Bronchial epithelial cell (primary cell): ENCODE measurements at regions not wholly inside any gene's neighbourhood (a gene's known extent, or its start where the extent isn't known, plus 50 kb on each side); places are given as distances from the start of the nearest gene placed in this dataset.

Experiments
- DNase-seq: peaks from one replicate; pipeline ENCODE4 v3.0.0-alpha.2; 2010; ENCODE audit warnings: low read depth
- FAIRE-seq: peaks from 2 replicates; lab custom pipeline; 2011; peaks lifted over from hg19 to GRCh38; lab: Jason Lieb, UNC
- H3K27me3 ChIP-seq: 2 replicates; pipeline ENCODE4 v1.5.1; 2011; ENCODE audit warnings: low read length; ENCODE audit not compliant: control insufficient read depth, insufficient read depth
- H3K36me3 ChIP-seq: 2 replicates; pipeline ENCODE4 v1.5.1; 2011; ENCODE audit warnings: low read length; ENCODE audit not compliant: control insufficient read depth, insufficient read depth
- H3K4me3 ChIP-seq: 2 replicates; pipeline ENCODE4 v1.5.1; 2011; ENCODE audit warnings: mild to moderate bottlenecking, low read depth, low read length, control low read depth
- CTCF ChIP-seq: IDR thresholded peaks from 2 replicates; pipeline ENCODE4 v1.5.1; 2011; ENCODE audit warnings: mild to moderate bottlenecking, moderate library complexity, low read length, control low read depth, inconsistent platforms; ENCODE audit not compliant: insufficient read depth, severe bottlenecking

DNA sequence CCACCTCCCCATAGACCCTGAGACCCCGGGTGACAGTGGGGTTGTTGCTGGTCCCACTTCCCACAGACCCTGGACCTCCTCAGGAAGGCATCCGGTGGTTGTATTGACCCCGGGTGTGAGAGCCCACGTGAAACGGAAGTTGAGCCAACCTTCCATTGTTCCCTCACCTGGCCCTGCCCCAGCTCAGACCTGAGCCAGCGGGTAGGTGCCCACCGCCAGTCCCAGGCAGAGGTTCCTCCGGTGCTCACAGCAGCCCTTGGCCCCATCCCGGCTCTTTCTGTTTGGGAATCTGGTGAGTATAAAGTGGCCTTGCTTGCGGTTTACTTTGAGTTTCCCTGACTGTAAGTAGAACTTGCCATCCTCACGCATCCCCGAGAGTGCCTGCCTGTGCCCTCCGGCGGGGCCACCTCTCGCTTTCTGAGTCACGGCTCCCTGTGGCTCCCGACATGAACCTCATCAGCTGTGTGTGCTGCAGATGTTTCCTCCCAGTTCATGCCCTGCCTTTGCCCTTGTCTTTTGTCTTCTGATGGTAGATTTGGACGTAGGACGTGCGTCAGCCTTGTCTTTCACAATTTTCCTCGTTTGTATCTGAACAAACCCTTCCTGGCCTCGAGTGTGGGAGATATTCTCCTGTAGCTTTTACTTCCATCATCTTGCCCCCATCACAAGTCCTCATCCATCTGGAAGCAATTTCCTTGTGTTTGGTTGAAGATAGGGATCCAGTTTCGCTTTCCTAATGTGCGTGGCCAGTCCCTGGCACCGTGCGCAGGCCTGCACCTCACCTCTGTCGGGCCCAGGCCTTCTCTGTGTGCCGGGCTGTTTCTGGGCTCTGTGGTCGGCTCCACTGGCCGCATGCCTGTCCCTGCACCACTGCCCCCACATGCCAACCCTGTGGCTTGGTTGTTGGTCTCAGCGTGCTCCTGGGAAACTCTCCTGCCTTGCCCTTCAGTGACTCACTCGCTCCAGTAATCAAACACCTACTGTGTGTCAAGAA, 76.0 kb downstream of the METRNL start:
- TF ChIP-seq CTCF, result no peak
- no peaks in the 10 kb centered on the region for H3K27me3 ChIP-seq
- DNase-seq (no peak), FAIRE-seq (peak; percentile 82)
- H3K36me3 ChIP-seq, result no peaks in the 10 kb centered on the region
- no peak overlapping the region for H3K4me3 ChIP-seq

DNA sequence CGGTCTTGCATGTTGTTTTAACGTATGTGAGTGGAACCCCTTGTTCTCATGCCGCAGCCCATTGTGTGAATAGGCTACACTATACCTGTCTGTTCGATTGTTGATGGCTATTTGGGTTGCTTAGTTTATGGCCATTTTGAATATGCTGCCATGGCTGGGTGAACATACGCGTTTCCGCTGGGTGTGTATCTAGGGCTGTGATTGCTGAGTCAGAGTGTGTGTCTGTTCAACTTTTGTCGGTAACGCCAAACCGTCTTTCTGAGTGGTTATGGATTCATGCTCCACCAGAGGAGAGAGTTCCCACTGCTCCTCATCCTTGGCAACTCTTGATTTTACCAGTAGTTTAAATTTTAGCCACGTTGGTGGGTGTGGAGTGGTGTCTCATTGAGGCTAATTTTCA, 77.0 kb downstream of the METRNL start:
- TF ChIP-seq CTCF, result no peak
- H3K27me3 ChIP-seq, result no peaks in the 10 kb centered on the region
- FAIRE-seq (no peak), DNase-seq (no peak)
- no peaks in the 10 kb centered on the region for H3K36me3 ChIP-seq
- H3K4me3 ChIP-seq, result no peak overlapping the region

DNA sequence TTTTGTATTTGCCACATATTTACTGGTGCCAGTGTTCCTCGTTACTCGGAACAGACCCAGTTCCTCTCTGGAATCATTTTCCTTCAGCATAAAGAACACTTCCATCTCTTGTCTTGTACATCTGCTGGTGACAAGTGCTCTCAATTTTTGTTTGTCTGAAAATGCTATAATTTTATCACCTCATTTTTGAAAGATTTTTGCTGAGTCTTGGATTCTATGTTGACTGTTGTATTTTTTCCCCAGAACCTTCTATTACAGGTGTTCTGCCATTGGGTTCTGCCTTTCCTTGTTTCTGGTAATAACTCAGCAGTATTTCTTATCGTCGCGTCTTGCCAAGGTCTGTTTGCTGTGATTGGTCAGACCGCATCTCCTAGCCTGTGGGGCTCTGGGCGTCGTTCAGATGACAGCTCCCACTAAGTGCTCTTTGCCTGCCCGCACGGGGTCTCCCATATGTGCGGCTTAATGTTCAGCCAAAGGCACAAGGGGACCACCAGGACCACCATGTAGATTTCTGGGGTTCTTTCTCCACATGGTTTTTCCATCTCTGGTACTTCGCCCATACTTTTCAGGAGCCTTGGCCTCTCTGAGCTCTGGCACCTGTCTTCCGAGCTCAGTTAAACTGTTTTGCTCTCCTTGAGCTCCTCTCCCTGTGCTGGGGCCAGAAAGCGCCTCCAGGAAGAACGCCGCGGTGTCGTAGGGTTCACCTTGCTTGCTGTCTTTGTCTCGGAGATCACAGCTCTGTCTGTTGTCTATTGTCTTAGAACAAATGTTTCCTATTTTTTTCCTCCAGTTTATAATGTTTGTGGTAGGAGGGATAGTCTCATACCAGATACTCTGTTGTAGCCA, 80.0 kb downstream of the METRNL start:
- Histone ChIP-seq H3K4me3 (no peak overlapping the region), H3K36me3 (no peaks in the 10 kb centered on the region), H3K27me3 (peaks cover 1% of the 10 kb centered on the region)
- TF ChIP-seq CTCF, result no peak
- FAIRE-seq (peak; percentile 79), DNase-seq (no peak)

GRCh38 chr17:83160443-83161297, 81.3 kb downstream of the METRNL start:
- no peak for FAIRE-seq
- peaks cover 1% of the 10 kb centered on the region for H3K27me3 ChIP-seq
- TF ChIP-seq CTCF, result no peak
- H3K36me3 ChIP-seq, result no peaks in the 10 kb centered on the region
- no peak overlapping the region for H3K4me3 ChIP-seq
- DNase-seq, result no peak

DNA sequence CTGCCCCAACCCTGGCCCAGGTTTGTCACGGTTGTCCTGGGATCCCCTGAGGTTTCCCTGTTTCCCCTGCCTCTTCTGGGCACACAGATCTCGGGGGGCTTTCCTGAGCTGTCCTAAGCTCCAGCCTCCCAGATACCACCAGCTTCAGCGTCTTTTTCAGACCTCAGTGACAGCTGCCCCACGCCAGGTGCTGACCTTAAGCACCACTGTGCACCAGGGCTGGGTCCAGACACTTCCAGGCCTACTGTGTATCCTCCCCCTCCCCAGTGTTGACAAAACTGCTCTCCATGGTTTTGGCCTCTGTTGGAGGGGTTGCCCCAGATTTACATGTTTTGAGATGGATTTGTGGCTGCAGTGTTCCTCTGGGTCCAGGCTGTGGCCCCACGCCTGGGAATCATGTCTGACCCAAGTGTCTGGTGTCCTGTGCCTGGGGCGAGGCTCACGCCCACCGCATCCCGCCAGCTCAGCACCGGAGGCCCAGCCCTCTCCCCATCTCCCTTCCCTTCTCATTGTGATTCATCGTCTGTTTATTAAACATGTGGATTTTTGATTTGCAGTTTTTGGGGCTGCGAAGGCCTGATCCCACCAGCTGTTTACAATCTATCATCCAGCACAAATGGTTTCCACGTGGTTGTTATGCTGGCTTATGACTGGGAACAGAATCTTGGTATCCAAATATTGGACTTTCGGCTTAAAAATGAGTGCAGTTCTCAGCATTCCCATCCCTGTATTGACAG, 82.1 kb downstream of the METRNL start:
- H3K27me3 ChIP-seq, result peaks cover 1% of the 10 kb centered on the region
- H3K4me3 ChIP-seq, result no peak overlapping the region
- FAIRE-seq (no peak), DNase-seq (no peak)
- no peak for TF ChIP-seq CTCF
- no peaks in the 10 kb centered on the region for H3K36me3 ChIP-seq
